HepG2 (cell line): ENCODE measurements at regions not wholly inside any gene's neighbourhood (a gene's known extent, or its start where the extent isn't known, plus 50 kb on each side); places are given as distances from the start of the nearest gene placed in this dataset.

Source experiments
- SMC3 ChIP-seq: IDR thresholded peaks from 2 replicates; pipeline ENCODE4 v1.6.1; 2011; ENCODE audit warnings: low read length, improper control_type of control experiment
- YY1 ChIP-seq: IDR thresholded peaks from 2 replicates; pipeline ENCODE4 v1.6.1; 2011; ENCODE audit warnings: low read length, low read depth, moderate library complexity, mild to moderate bottlenecking; ENCODE audit not compliant: insufficient read depth, insufficient replicate concordance
- ZKSCAN8 ChIP-seq: IDR thresholded peaks from 2 replicates; pipeline ENCODE4 v1.6.1; 2016; ENCODE audit warnings: borderline replicate concordance, missing genetic modification reagents, missing compliant biosample characterization
- ZNF121 ChIP-seq: sonication (generic); formaldehyde crosslinking; IDR thresholded peaks from 2 replicates; pipeline ENCODE4 v1.5.0; 2020; ENCODE audit warnings: mild to moderate bottlenecking, missing genetic modification reagents
- ZNF138 ChIP-seq: sonication (generic); formaldehyde crosslinking; IDR thresholded peaks from 2 replicates; pipeline ENCODE4 v1.5.0; 2020; ENCODE audit warnings: mild to moderate bottlenecking, low read depth, missing genetic modification reagents
- ZNF282 ChIP-seq: fragments of 450-650 bp; IDR thresholded peaks from 2 replicates; pipeline ENCODE4 v1.6.1; 2018; ENCODE audit not compliant: partially characterized antibody
- ZNF530 ChIP-seq: sonication (generic); formaldehyde crosslinking; IDR thresholded peaks from 2 replicates; pipeline ENCODE4 v1.5.0; 2020; ENCODE audit warnings: low read depth, mild to moderate bottlenecking, missing genetic modification reagents
- ZNF672 ChIP-seq: sonication (generic); formaldehyde crosslinking; IDR thresholded peaks from 2 replicates; pipeline ENCODE4 v1.8.1; 2022; ENCODE audit warnings: missing genetic modification reagents
- TF ChIP-seq, protein P1 (sequence below), 2 experiments: fragments of 450-650 bp in 1 of 2; sonication (generic) in 1 of 2; formaldehyde crosslinking in 1 of 2; IDR thresholded peaks; 2 replicates each; pipeline versions ENCODE4 v1.6.1 to v1.8.0; 2016 to 2022; ENCODE audit warnings: antibody characterized with exemption in 1 of 2, mild to moderate bottlenecking in 1 of 2, missing genetic modification reagents in 1 of 2
- TF ChIP-seq, protein P2 (sequence below): sonication (generic); formaldehyde crosslinking; IDR thresholded peaks from 2 replicates; pipeline ENCODE4 v1.5.0; 2020; ENCODE audit warnings: mild to moderate bottlenecking, missing genetic modification reagents, moderate library complexity

DNA sequence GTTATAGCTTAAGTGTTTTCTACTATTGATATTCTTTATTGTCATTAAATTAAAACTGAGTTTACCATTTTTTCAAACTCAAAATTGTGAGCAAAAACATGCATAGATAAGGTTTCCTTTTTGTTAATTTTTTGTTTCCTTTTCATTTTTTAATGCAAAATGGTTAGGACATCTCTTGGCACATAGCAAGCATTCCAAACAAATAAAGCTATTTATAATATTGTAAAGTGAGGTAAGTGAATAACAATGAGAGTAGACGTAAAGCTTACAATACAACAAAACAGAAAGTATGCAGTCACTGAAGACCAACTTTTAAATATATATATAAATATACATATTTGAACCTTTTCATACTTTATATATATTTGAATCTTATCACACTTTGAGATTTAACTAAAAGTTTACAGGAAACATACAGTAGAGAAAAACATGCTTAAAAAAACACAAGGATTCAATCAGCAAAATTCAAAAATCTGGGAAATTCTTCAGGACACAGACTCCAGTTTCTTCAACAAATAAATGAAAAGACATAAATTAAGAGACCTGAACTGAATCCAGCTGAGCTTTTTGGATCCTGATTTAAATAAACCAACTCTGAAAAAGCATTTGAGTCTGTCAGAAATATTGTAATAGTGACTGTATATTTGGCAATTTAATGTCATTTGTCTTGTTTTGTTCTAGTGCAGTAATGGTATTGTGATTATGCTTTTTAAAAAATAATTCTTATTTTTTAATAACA lies 67.5 kb upstream of the SAMSN1 start:
- TF ChIP-seq SMC3 (no peak), YY1 (no peak), ZNF530 (CRISPR knock-in tag) (no peak), ZNF121 (CRISPR knock-in tag) (no peak), ZNF282 (no peak), ZNF672 (no peak), ZKSCAN8 (CRISPR knock-in tag) (no peak), ZNF138 (CRISPR knock-in tag) (no peak)
- TF ChIP-seq, protein P1, sequence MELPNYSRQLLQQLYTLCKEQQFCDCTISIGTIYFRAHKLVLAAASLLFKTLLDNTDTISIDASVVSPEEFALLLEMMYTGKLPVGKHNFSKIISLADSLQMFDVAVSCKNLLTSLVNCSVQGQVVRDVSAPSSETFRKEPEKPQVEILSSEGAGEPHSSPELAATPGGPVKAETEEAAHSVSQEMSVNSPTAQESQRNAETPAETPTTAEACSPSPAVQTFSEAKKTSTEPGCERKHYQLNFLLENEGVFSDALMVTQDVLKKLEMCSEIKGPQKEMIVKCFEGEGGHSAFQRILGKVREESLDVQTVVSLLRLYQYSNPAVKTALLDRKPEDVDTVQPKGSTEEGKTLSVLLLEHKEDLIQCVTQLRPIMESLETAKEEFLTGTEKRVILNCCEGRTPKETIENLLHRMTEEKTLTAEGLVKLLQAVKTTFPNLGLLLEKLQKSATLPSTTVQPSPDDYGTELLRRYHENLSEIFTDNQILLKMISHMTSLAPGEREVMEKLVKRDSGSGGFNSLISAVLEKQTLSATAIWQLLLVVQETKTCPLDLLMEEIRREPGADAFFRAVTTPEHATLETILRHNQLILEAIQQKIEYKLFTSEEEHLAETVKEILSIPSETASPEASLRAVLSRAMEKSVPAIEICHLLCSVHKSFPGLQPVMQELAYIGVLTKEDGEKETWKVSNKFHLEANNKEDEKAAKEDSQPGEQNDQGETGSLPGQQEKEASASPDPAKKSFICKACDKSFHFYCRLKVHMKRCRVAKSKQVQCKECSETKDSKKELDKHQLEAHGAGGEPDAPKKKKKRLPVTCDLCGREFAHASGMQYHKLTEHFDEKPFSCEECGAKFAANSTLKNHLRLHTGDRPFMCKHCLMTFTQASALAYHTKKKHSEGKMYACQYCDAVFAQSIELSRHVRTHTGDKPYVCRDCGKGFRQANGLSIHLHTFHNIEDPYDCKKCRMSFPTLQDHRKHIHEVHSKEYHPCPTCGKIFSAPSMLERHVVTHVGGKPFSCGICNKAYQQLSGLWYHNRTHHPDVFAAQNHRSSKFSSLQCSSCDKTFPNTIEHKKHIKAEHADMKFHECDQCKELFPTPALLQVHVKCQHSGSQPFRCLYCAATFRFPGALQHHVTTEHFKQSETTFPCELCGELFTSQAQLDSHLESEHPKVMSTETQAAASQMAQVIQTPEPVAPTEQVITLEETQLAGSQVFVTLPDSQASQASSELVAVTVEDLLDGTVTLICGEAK (IDR thresholded peaks at IDR 0.05), result no peak
- TF ChIP-seq, protein P1 (CRISPR knock-in tag; IDR thresholded peaks at IDR 0.05), result no peak
- TF ChIP-seq, protein P2, sequence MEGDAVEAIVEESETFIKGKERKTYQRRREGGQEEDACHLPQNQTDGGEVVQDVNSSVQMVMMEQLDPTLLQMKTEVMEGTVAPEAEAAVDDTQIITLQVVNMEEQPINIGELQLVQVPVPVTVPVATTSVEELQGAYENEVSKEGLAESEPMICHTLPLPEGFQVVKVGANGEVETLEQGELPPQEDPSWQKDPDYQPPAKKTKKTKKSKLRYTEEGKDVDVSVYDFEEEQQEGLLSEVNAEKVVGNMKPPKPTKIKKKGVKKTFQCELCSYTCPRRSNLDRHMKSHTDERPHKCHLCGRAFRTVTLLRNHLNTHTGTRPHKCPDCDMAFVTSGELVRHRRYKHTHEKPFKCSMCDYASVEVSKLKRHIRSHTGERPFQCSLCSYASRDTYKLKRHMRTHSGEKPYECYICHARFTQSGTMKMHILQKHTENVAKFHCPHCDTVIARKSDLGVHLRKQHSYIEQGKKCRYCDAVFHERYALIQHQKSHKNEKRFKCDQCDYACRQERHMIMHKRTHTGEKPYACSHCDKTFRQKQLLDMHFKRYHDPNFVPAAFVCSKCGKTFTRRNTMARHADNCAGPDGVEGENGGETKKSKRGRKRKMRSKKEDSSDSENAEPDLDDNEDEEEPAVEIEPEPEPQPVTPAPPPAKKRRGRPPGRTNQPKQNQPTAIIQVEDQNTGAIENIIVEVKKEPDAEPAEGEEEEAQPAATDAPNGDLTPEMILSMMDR (CRISPR knock-in tag), result no peak
